ENCODE measurements at regions not wholly inside any gene's neighbourhood (a gene's known extent, or its start where the extent isn't known, plus 50 kb on each side); places are given as distances from the start of the nearest gene placed in this dataset.
A peak's percentile ranks its signal among the peaks of the same experiment; 100 is the strongest.
"Not testable (repeated sequence)": the region's sequence is repeated elsewhere in the genome, so short reads cannot be mapped to it uniquely, and the experiment has no call there.

- peaks cover 2 to 12% (median 7%) of the 10 kb centered on the region in 5 experiments for H3K27me3 ChIP-seq (replicated peaks in 2 of 5; ENCODE audit: control insufficient read depth in 4 of 5, insufficient read depth in 5 of 5, low read length in 4 of 5)
- H3K4me1 ChIP-seq (ENCODE audit: control extremely low read depth in 1 of 4, control insufficient read depth in 4 of 4, insufficient read depth in 4 of 4, low read length in 3 of 4) = no peaks in the 10 kb centered on the region
- no peak overlapping the region for H3K27ac ChIP-seq (ENCODE audit: insufficient read depth in 1 of 2, low read depth in 1 of 2, low read length in 2 of 2, poor library complexity in 1 of 2, severe bottlenecking in 2 of 2)
- ChIA-PET CTCF (no interaction called here), POLR2A (no interaction called here)
- WGBS (ENCODE audit: insufficient coverage) = 100% methylated on average over 1 of the region's 3 CpGs
- no peak for DNase-seq
- H3K4me3 ChIP-seq (ENCODE audit: control insufficient read depth in 1 of 7, extremely low read depth in 1 of 7, insufficient read depth in 4 of 7, low read depth in 2 of 7, low read length in 6 of 7) = no peak overlapping the region
- H3K36me3 ChIP-seq (ENCODE audit: control insufficient read depth in 4 of 4, insufficient read depth in 4 of 4, low read length in 3 of 4) = no peaks in the 10 kb centered on the region
- H3K9me3 ChIP-seq (ENCODE audit: control extremely low read depth in 1 of 5, control insufficient read depth in 4 of 5, insufficient read depth in 2 of 5, low read depth in 1 of 5, low read length in 4 of 5) = no peaks in the 10 kb centered on the region
These were observed 94.6 kb upstream of the IGFBPL1 start for GRCh38 chr9:38518826-38519225.

- POLR2A ChIA-PET; H3K27me3 ChIP-seq (replicated peaks in 2 of 5; ENCODE audit: control insufficient read depth in 4 of 5, insufficient read depth in 5 of 5, low read length in 4 of 5); H3K36me3 ChIP-seq (ENCODE audit: control insufficient read depth in 4 of 4, insufficient read depth in 4 of 4, low read length in 3 of 4); H3K27ac ChIP-seq (ENCODE audit: insufficient read depth in 1 of 2, low read depth in 1 of 2, low read length in 2 of 2, poor library complexity in 1 of 2, severe bottlenecking in 2 of 2); CTCF ChIA-PET; H3K9me3 ChIP-seq (ENCODE audit: control extremely low read depth in 1 of 5, control insufficient read depth in 4 of 5, insufficient read depth in 2 of 5, low read depth in 1 of 5, low read length in 4 of 5); H3K4me3 ChIP-seq (ENCODE audit: control insufficient read depth in 1 of 7, extremely low read depth in 1 of 7, insufficient read depth in 4 of 7, low read depth in 2 of 7, low read length in 6 of 7); H3K4me1 ChIP-seq (ENCODE audit: control extremely low read depth in 1 of 4, control insufficient read depth in 4 of 4, insufficient read depth in 4 of 4, low read length in 3 of 4): not testable (repeated sequence)
- no CpG with 5 or more reads among the region's 3 CpGs for WGBS (ENCODE audit: insufficient coverage)
- DNase-seq = peak in 1 of 3 donors; percentile 8
These were observed 92.0 kb upstream of the IGFBPL1 start for GRCh38 chr9:38516273-38516672.

GRCh38 chr9:38515055-38515454 is 90.8 kb upstream of the IGFBPL1 start:
- POLR2A ChIA-PET = not testable (repeated sequence)

GRCh38 chr9:38510340-38510739 is 86.1 kb upstream of the IGFBPL1 start:
- WGBS (ENCODE audit: insufficient coverage) = 100% methylated on average over 1 of the region's 3 CpGs
- CTCF ChIA-PET; H3K9me3 ChIP-seq (ENCODE audit: control extremely low read depth in 1 of 5, control insufficient read depth in 4 of 5, insufficient read depth in 2 of 5, low read depth in 1 of 5, low read length in 4 of 5); H3K4me3 ChIP-seq (ENCODE audit: control insufficient read depth in 1 of 7, extremely low read depth in 1 of 7, insufficient read depth in 4 of 7, low read depth in 2 of 7, low read length in 6 of 7); H3K4me1 ChIP-seq (ENCODE audit: control extremely low read depth in 1 of 4, control insufficient read depth in 4 of 4, insufficient read depth in 4 of 4, low read length in 3 of 4); H3K27ac ChIP-seq (ENCODE audit: insufficient read depth in 1 of 2, low read depth in 1 of 2, low read length in 2 of 2, poor library complexity in 1 of 2, severe bottlenecking in 2 of 2); H3K27me3 ChIP-seq (replicated peaks in 2 of 5; ENCODE audit: control insufficient read depth in 4 of 5, insufficient read depth in 5 of 5, low read length in 4 of 5); DNase-seq; POLR2A ChIA-PET; H3K36me3 ChIP-seq (ENCODE audit: control insufficient read depth in 4 of 4, insufficient read depth in 4 of 4, low read length in 3 of 4): not testable (repeated sequence)

More at GRCh38 chr9:38515055-38515454, 90.8 kb upstream of the IGFBPL1 start:
- H3K27me3 ChIP-seq (replicated peaks in 2 of 5; ENCODE audit: control insufficient read depth in 4 of 5, insufficient read depth in 5 of 5, low read length in 4 of 5); H3K4me1 ChIP-seq (ENCODE audit: control extremely low read depth in 1 of 4, control insufficient read depth in 4 of 4, insufficient read depth in 4 of 4, low read length in 3 of 4); H3K27ac ChIP-seq (ENCODE audit: insufficient read depth in 1 of 2, low read depth in 1 of 2, low read length in 2 of 2, poor library complexity in 1 of 2, severe bottlenecking in 2 of 2); H3K4me3 ChIP-seq (ENCODE audit: control insufficient read depth in 1 of 7, extremely low read depth in 1 of 7, insufficient read depth in 4 of 7, low read depth in 2 of 7, low read length in 6 of 7); CTCF ChIA-PET; DNase-seq; H3K9me3 ChIP-seq (ENCODE audit: control extremely low read depth in 1 of 5, control insufficient read depth in 4 of 5, insufficient read depth in 2 of 5, low read depth in 1 of 5, low read length in 4 of 5); H3K36me3 ChIP-seq (ENCODE audit: control insufficient read depth in 4 of 4, insufficient read depth in 4 of 4, low read length in 3 of 4): not testable (repeated sequence)
- WGBS (ENCODE audit: insufficient coverage) = 94% methylated on average over 2 of the region's 3 CpGs

GRCh38 chr9:38507587-38507986 is 83.3 kb upstream of the IGFBPL1 start:
- DNase-seq = no peak
- H3K4me3 ChIP-seq (ENCODE audit: control insufficient read depth in 1 of 7, extremely low read depth in 1 of 7, insufficient read depth in 4 of 7, low read depth in 2 of 7, low read length in 6 of 7) = no peak overlapping the region
- H3K36me3 ChIP-seq (ENCODE audit: control insufficient read depth in 4 of 4, insufficient read depth in 4 of 4, low read length in 3 of 4) = no peaks in the 10 kb centered on the region
- CTCF ChIA-PET = no interaction called here
- H3K27ac ChIP-seq (ENCODE audit: insufficient read depth in 1 of 2, low read depth in 1 of 2, low read length in 2 of 2, poor library complexity in 1 of 2, severe bottlenecking in 2 of 2) = no peak overlapping the region
- 63% methylated on average over 2 of the region's 4 CpGs for WGBS (ENCODE audit: insufficient coverage)
- no peaks in the 10 kb centered on the region for H3K4me1 ChIP-seq (ENCODE audit: control extremely low read depth in 1 of 4, control insufficient read depth in 4 of 4, insufficient read depth in 4 of 4, low read length in 3 of 4)
- POLR2A ChIA-PET = no interaction called here
- H3K27me3 ChIP-seq (replicated peaks in 2 of 5; ENCODE audit: control insufficient read depth in 4 of 5, insufficient read depth in 5 of 5, low read length in 4 of 5) = no peaks in the 10 kb centered on the region
- H3K9me3 ChIP-seq (ENCODE audit: control extremely low read depth in 1 of 5, control insufficient read depth in 4 of 5, insufficient read depth in 2 of 5, low read depth in 1 of 5, low read length in 4 of 5) = no peaks in the 10 kb centered on the region

- ChIA-PET POLR2A (interaction anchor here (0.7 kb wide), 1 partner anchor 17 kb away, joined by 3 read pairs; no protein-coding TSS in a partner anchor), CTCF (interaction anchor here (1.4 kb wide), 1 partner anchor 43 kb away, joined by 3 read pairs; no protein-coding TSS in a partner anchor)
- H3K4me3 ChIP-seq (ENCODE audit: control insufficient read depth in 1 of 7, extremely low read depth in 1 of 7, insufficient read depth in 4 of 7, low read depth in 2 of 7, low read length in 6 of 7); H3K27ac ChIP-seq (ENCODE audit: insufficient read depth in 1 of 2, low read depth in 1 of 2, low read length in 2 of 2, poor library complexity in 1 of 2, severe bottlenecking in 2 of 2); H3K36me3 ChIP-seq (ENCODE audit: control insufficient read depth in 4 of 4, insufficient read depth in 4 of 4, low read length in 3 of 4); H3K27me3 ChIP-seq (replicated peaks in 2 of 5; ENCODE audit: control insufficient read depth in 4 of 5, insufficient read depth in 5 of 5, low read length in 4 of 5); H3K4me1 ChIP-seq (ENCODE audit: control extremely low read depth in 1 of 4, control insufficient read depth in 4 of 4, insufficient read depth in 4 of 4, low read length in 3 of 4); DNase-seq; H3K9me3 ChIP-seq (ENCODE audit: control extremely low read depth in 1 of 5, control insufficient read depth in 4 of 5, insufficient read depth in 2 of 5, low read depth in 1 of 5, low read length in 4 of 5): not testable (repeated sequence)
- WGBS (ENCODE audit: insufficient coverage) = 96% methylated on average over 3 of the region's 4 CpGs
These were observed 75.9 kb upstream of the IGFBPL1 start for GRCh38 chr9:38500171-38500570.

- H3K9me3 ChIP-seq (ENCODE audit: control extremely low read depth in 1 of 5, control insufficient read depth in 4 of 5, insufficient read depth in 2 of 5, low read depth in 1 of 5, low read length in 4 of 5); H3K4me3 ChIP-seq (ENCODE audit: control insufficient read depth in 1 of 7, extremely low read depth in 1 of 7, insufficient read depth in 4 of 7, low read depth in 2 of 7, low read length in 6 of 7); H3K27me3 ChIP-seq (replicated peaks in 2 of 5; ENCODE audit: control insufficient read depth in 4 of 5, insufficient read depth in 5 of 5, low read length in 4 of 5); POLR2A ChIA-PET; DNase-seq; CTCF ChIA-PET; H3K36me3 ChIP-seq (ENCODE audit: control insufficient read depth in 4 of 4, insufficient read depth in 4 of 4, low read length in 3 of 4); H3K4me1 ChIP-seq (ENCODE audit: control extremely low read depth in 1 of 4, control insufficient read depth in 4 of 4, insufficient read depth in 4 of 4, low read length in 3 of 4); H3K27ac ChIP-seq (ENCODE audit: insufficient read depth in 1 of 2, low read depth in 1 of 2, low read length in 2 of 2, poor library complexity in 1 of 2, severe bottlenecking in 2 of 2): not testable (repeated sequence)
- WGBS (ENCODE audit: insufficient coverage) = no CpG with 5 or more reads among the region's 2 CpGs
These were observed 74.3 kb upstream of the IGFBPL1 start for GRCh38 chr9:38498551-38498950.

Measured in common myeloid progenitor, CD34-positive (primary cell).